H4 (cell line): ENCODE measurements at regions not wholly inside any gene's neighbourhood (a gene's known extent, or its start where the extent isn't known, plus 50 kb on each side); places are given as distances from the start of the nearest gene placed in this dataset.
"Not testable (repeated sequence)": the region's sequence is repeated elsewhere in the genome, so short reads cannot be mapped to it uniquely, and the experiment has no call there.

Experiments
- DNase-seq: peaks from one replicate; pipeline ENCODE4 v3.0.0-alpha.2; 2015; ENCODE audit warnings: low spot score

GRCh38 chr13:53405616-53406015, 377.0 kb downstream of the OLFM4 start:
- no peak for DNase-seq

- no peak for DNase-seq
Observed at GRCh38 chr13:53408306-53408705, 379.7 kb downstream of the OLFM4 start.

- DNase-seq, result no peak
Observed at GRCh38 chr13:53408847-53409568, 380.4 kb downstream of the OLFM4 start.

GRCh38 chr13:53411463-53411862, 382.9 kb downstream of the OLFM4 start:
- no peak for DNase-seq

GRCh38 chr13:53415135-53415534, 386.5 kb downstream of the OLFM4 start:
- no peak for DNase-seq

- DNase-seq, result no peak
Observed at GRCh38 chr13:53417601-53418000, 389.0 kb downstream of the OLFM4 start.

- DNase-seq, result no peak
Observed at GRCh38 chr13:53422415-53422814, 393.8 kb downstream of the OLFM4 start.

- no peak for DNase-seq
Observed at GRCh38 chr13:53436396-53436795, 407.8 kb downstream of the OLFM4 start.

GRCh38 chr13:53439439-53440225, 411.0 kb downstream of the OLFM4 start:
- no peak for DNase-seq

- DNase-seq, result no peak
Observed at GRCh38 chr13:53442979-53443378, 414.4 kb downstream of the OLFM4 start.

GRCh38 chr13:53445686-53446085, 417.1 kb downstream of the OLFM4 start:
- DNase-seq, result no peak

GRCh38 chr13:53447456-53447855, 418.8 kb downstream of the OLFM4 start:
- DNase-seq, result no peak

GRCh38 chr13:53447863-53448262, 419.2 kb downstream of the OLFM4 start:
- DNase-seq, result no peak

GRCh38 chr13:53452263-53452808, 423.7 kb downstream of the OLFM4 start:
- not testable (repeated sequence) for DNase-seq

- DNase-seq, result no peak
Observed at GRCh38 chr13:53460796-53461195, 432.2 kb downstream of the OLFM4 start.

- DNase-seq, result no peak
Observed at GRCh38 chr13:53463106-53463505, 434.5 kb downstream of the OLFM4 start.

- no peak for DNase-seq
Observed at GRCh38 chr13:53466576-53466975, 438.0 kb downstream of the OLFM4 start.

GRCh38 chr13:53473397-53473796, 444.8 kb downstream of the OLFM4 start:
- DNase-seq, result no peak

GRCh38 chr13:53474878-53475277, 446.3 kb downstream of the OLFM4 start:
- no peak for DNase-seq

- no peak for DNase-seq
Observed at GRCh38 chr13:53490752-53491151, 462.1 kb downstream of the OLFM4 start.

- DNase-seq, result no peak
Observed at GRCh38 chr13:53494406-53494805, 465.8 kb downstream of the OLFM4 start.

- no peak for DNase-seq
Observed at GRCh38 chr13:53499576-53500133, 471.0 kb downstream of the OLFM4 start.

- peak; percentile 1 for DNase-seq
Observed at GRCh38 chr13:53501387-53501786, 472.8 kb downstream of the OLFM4 start.
